Heart left ventricle (tissue), 13 donors: ENCODE measurements at regions not wholly inside any gene's neighbourhood (a gene's known extent, or its start where the extent isn't known, plus 50 kb on each side); places are given as distances from the start of the nearest gene placed in this dataset.

Experiments
- CTCF ChIP-seq, 12 donors: fragments of 200-600 bp; sonication (generic) in 4 of 12; IDR thresholded peaks; one replicate each; pipeline versions ENCODE4 v1.5.0 to v1.8.0; 2018 to 2022; ENCODE audit warnings: antibody characterized with exemption in 12 of 12, mild to moderate bottlenecking in 5 of 12
- POLR2A ChIP-seq, 2 donors: fragments of 450-650 bp; IDR thresholded peaks; one replicate each; pipeline ENCODE4 v1.6.1; 2017; ENCODE audit warnings: antibody characterized with exemption in 2 of 2, mild to moderate bottlenecking in 2 of 2, moderate library complexity in 2 of 2
- donor health status: ischemic (EF 13 %, LVEDD 7.1; RV severe dilation, severe dysfunction).
- donor health status: DM: no; HTN: yes; CAD: no.
- donor health status: DM: no; HTN: no; CAD: no.
- donor health status: ischemic (EF 25% LVEDD 6.9; RV normal size, moderate dysfunction).
- donor health status: ischemic (EF 25% LVEDD 5.7; RV mildly dilated, moderate dysfunction).
- donor health status: ischemic (EF 35%, LVEDD 5.7; RV mildly dilated, moderate dysfunction).
- donor health status: nonischemic (EF 11% LVEDD 7.7; RV severe dilation, severe dysfunction).
- donor health status: DM: yes; HTN: yes; CAD: no.
- donor health status: PGD.
- donor health status: ischemic (EF 29% LVEDD 5.4; RV normal size, mild dysfunction).
- donor health status: nonischemic (EF 23%, LVEDD 6.1; RV moderate dilation, normal function).

- no peak for TF ChIP-seq POLR2A (IDR thresholded peaks at IDR 0.05)
- no peak for TF ChIP-seq CTCF (IDR thresholded peaks at IDR 0.05)
Observed at GRCh38 chr1:184903111-184903692, 71.1 kb downstream of the NIBAN1 start.
